Endodermal cell (in vitro differentiated cells): ENCODE measurements at regions not wholly inside any gene's neighbourhood (a gene's known extent, or its start where the extent isn't known, plus 50 kb on each side); places are given as distances from the start of the nearest gene placed in this dataset.

Experiments
- DNase-seq: peaks from one replicate; pipeline ENCODE4 v3.0.0-alpha.2; 2017
- H3K27ac ChIP-seq: 2 replicates; pipeline ENCODE4 v1.5.1; 2013; ENCODE audit warnings: mild to moderate bottlenecking, low read depth, low read length, moderate library complexity
- H3K27me3 ChIP-seq: 2 replicates; pipeline ENCODE4 v1.6.1; 2013; ENCODE audit warnings: mild to moderate bottlenecking, low read length, moderate library complexity; ENCODE audit not compliant: insufficient read depth, control insufficient read depth, poor library complexity, severe bottlenecking
- H3K36me3 ChIP-seq: 2 replicates; pipeline ENCODE4 v1.7.0; 2013; ENCODE audit warnings: mild to moderate bottlenecking, low read length, moderate library complexity; ENCODE audit not compliant: control insufficient read depth, insufficient read depth
- H3K4me1 ChIP-seq: one replicate; pipeline ENCODE4 v1.7.0; 2013; ENCODE audit warnings: low read length; ENCODE audit not compliant: control insufficient read depth, insufficient read depth
- H3K4me3 ChIP-seq: 2 replicates; pipeline ENCODE4 v1.5.1; 2013; ENCODE audit warnings: mild to moderate bottlenecking, low read length, moderate library complexity
- H3K9ac ChIP-seq: 2 replicates; pipeline ENCODE4 v1.6.1; 2013; ENCODE audit warnings: mild to moderate bottlenecking, low read length, moderate library complexity; ENCODE audit not compliant: poor library complexity, severe bottlenecking; ENCODE audit errors: extremely low read depth
- H3K9me3 ChIP-seq: 2 replicates; pipeline ENCODE4 v1.6.1; 2013; ENCODE audit warnings: mild to moderate bottlenecking, low read length, moderate library complexity; ENCODE audit not compliant: control insufficient read depth
- H3K27ac Mint-ChIP-seq: 2 replicates; pipeline ENCODE4 v1.8.0; 2020; ENCODE audit warnings: mixed read lengths
- H3K27me3 Mint-ChIP-seq: 2 replicates; pipeline ENCODE4 v1.8.0; 2021; ENCODE audit warnings: mild to moderate bottlenecking, mixed read lengths; ENCODE audit not compliant: insufficient read depth
- H3K36me3 Mint-ChIP-seq: 2 replicates; pipeline ENCODE4 v1.8.0; 2020; ENCODE audit warnings: low read depth, mixed read lengths
- H3K4me1 Mint-ChIP-seq: 2 replicates; pipeline ENCODE4 v1.8.0; 2020; ENCODE audit warnings: mixed read lengths
- H3K4me3 Mint-ChIP-seq: 2 replicates; pipeline ENCODE4 v1.8.0; 2020; ENCODE audit warnings: mild to moderate bottlenecking, moderate library complexity, mixed read lengths
- H3K9me3 Mint-ChIP-seq: 2 replicates; pipeline ENCODE4 v1.8.0; 2020; ENCODE audit warnings: mild to moderate bottlenecking, mixed read lengths
- CTCF ChIP-seq: fragments of 200-600 bp; sonication (generic); conservative IDR thresholded peaks from 2 replicates; pipeline ENCODE4 v1.5.0; 2021; ENCODE audit warnings: antibody characterized with exemption, mild to moderate bottlenecking
- WGBS, 2 experiments: methylation state at CpG; one replicate each; pipeline versions ENCODE4 v1.1.5 to v1.1.7; 2013; ENCODE audit warnings: missing lambda C conversion rate in 2 of 2, mixed read lengths in 1 of 2; ENCODE audit not compliant: insufficient coverage in 1 of 2, insufficient read length in 1 of 2; 5-methylcytosine and 5-hydroxymethylcytosine counted together

- Histone ChIP-seq H3K27me3 (no peaks in the 10 kb centered on the region), H3K9me3 (peaks cover 7% of the 10 kb centered on the region), H3K27ac (no peak overlapping the region), H3K9ac (no peak overlapping the region), H3K4me1 (no peaks in the 10 kb centered on the region), H3K36me3 (no peaks in the 10 kb centered on the region), H3K4me3 (no peak overlapping the region)
- TF ChIP-seq CTCF, result no peak
- H3K4me1 Mint-ChIP-seq, result no peaks in the 10 kb centered on the region
- H3K27ac Mint-ChIP-seq, result no peak overlapping the region
- H3K36me3 Mint-ChIP-seq, result no peaks in the 10 kb centered on the region
- no peaks in the 10 kb centered on the region for H3K27me3 Mint-ChIP-seq
- no peaks in the 10 kb centered on the region for H3K9me3 Mint-ChIP-seq
- no peak overlapping the region for H3K4me3 Mint-ChIP-seq
- DNase-seq, result no peak
Observed at GRCh38 chr12:60844101-60844500, 1248.3 kb downstream of the SLC16A7 start.

GRCh38 chr12:60844875-60845274 is 1249.0 kb downstream of the SLC16A7 start:
- Histone ChIP-seq H3K9ac (no peak overlapping the region), H3K4me3 (no peak overlapping the region), H3K36me3 (no peaks in the 10 kb centered on the region), H3K27me3 (no peaks in the 10 kb centered on the region), H3K9me3 (peaks cover 7% of the 10 kb centered on the region), H3K27ac (no peak overlapping the region), H3K4me1 (no peaks in the 10 kb centered on the region)
- H3K27me3 Mint-ChIP-seq, result no peaks in the 10 kb centered on the region
- no peak for DNase-seq
- H3K4me3 Mint-ChIP-seq, result no peak overlapping the region
- no peaks in the 10 kb centered on the region for H3K4me1 Mint-ChIP-seq
- TF ChIP-seq CTCF, result no peak
- no peaks in the 10 kb centered on the region for H3K9me3 Mint-ChIP-seq
- H3K36me3 Mint-ChIP-seq, result no peaks in the 10 kb centered on the region
- no peak overlapping the region for H3K27ac Mint-ChIP-seq
- 100% methylated on average over 1 of the region's 1 CpG; no CpG with 5 or more reads in 1 of the 2 experiments for WGBS, 2 experiments

GRCh38 chr12:60845696-60846095 is 1249.9 kb downstream of the SLC16A7 start:
- no peak for TF ChIP-seq CTCF
- Mint-ChIP-seq H3K27ac (no peak overlapping the region), H3K36me3 (no peaks in the 10 kb centered on the region), H3K4me3 (no peak overlapping the region), H3K4me1 (no peaks in the 10 kb centered on the region), H3K27me3 (no peaks in the 10 kb centered on the region), H3K9me3 (no peaks in the 10 kb centered on the region)
- Histone ChIP-seq H3K9me3 (peaks cover 7% of the 10 kb centered on the region), H3K27ac (no peak overlapping the region), H3K4me3 (no peak overlapping the region), H3K9ac (no peak overlapping the region), H3K36me3 (no peaks in the 10 kb centered on the region), H3K4me1 (no peaks in the 10 kb centered on the region), H3K27me3 (no peaks in the 10 kb centered on the region)
- 84 to 90% methylated on average over 2 to 3 of the region's 4 CpGs for WGBS, 2 experiments
- no peak for DNase-seq
